IPS DF 19.7 (cell line): ENCODE measurements at regions not wholly inside any gene's neighbourhood (a gene's known extent, or its start where the extent isn't known, plus 50 kb on each side); places are given as distances from the start of the nearest gene placed in this dataset.

Source experiments
- DNase-seq: peaks from one replicate; pipeline ENCODE4 v3.0.0-alpha.2; 2013; ENCODE audit warnings: low read depth, low spot score

DNA sequence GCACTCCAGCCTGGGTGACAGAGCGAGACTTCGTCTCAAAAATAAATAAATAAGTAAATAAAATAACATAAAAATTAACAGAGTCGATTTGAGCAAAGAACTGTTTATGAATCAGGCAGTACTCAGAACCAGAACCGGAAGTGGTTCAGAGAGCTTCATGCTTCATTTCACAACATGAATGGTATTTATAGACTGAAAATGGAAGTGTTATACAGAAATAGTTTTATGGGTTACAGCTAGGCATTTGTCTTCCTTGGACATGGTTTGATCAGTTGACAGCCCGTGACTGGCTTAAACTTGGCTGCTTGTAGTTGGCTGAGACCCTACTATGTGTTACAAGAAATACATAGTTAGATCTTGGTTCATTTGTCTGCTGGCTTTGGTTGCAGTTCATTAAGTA is 216.0 kb upstream of the MCTP2 start:
- no peak for DNase-seq

DNA sequence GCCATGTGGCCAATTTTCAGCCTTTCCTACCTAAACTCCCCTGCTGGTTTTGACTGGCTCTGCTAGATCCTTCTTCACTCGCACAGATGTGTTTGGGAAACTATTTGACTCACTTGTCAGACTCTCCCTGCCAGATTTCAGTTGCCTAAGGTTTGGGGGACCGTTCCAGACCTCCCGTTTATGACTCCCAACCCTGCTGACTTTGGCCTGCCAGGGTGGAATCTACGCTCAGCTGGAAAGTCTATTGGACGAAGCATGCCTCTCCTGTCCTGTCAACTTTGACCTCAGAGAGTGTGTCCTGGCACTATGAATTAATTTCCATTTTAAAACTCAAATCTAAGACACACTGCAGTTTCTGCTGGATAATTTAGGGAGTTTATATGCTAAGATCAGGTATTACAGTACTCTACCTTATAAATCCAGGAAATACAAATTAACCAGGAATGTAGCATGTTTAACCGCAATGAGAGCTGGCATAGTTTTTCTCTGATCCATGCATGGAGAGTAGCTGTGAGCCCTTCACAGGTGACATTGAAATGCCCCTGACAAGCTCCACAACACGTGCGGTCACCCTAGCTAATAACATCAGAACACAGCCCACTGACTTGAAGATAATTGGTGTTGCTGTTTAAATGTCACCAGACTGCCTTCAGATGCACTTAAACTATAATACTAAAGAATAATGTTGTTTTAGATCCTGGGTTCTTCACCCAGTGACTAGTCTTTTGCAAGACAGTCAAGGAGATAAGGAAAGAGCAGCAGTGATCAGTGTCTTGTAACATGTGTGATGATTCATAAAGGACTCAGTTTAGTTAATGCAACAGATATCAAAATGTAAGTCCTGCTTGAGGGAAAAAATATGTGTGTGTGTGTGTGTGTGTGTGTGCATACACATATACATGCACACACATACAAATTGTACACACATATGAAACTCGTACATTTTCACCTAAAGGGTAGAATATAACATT is 223.0 kb upstream of the MCTP2 start:
- DNase-seq, result no peak

DNA sequence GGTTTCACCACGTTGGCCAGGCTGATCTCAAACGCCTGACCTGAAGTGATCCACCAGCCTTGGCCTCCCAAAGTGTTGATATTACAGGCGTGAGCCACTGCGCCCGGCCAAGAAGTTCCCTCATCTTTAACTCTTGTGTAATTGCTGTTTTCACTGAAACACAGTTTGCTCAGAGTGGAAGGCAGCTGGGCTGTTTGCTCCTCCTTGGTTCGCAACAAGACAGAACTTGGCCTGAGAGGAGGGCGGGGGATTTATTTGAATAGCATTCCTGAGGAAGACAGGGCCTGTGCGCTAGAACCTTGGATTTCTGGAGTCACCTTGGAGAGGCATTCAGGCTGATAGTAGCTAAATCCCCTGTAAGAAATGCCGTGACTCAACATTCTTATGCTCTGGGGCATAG is 226.7 kb upstream of the MCTP2 start:
- DNase-seq, result no peak

DNA sequence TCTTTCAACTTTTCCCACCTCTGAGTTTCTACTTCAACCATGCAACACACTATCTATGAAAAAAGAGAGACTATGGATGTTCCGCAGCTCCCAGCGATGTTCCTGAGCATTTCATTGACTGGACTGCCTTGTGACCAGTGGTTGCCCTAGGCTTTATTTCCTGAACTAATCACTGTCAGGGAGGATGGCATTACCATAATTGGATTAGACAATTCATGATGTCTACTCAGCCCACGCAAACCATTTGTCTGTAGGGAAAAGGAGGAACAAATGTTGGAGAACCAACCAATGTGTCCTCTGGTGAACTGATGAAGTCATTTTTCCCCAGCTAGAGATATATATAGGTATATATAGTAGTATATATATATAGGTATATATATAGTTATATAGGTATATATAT is 229.3 kb upstream of the MCTP2 start:
- DNase-seq, result no peak

DNA sequence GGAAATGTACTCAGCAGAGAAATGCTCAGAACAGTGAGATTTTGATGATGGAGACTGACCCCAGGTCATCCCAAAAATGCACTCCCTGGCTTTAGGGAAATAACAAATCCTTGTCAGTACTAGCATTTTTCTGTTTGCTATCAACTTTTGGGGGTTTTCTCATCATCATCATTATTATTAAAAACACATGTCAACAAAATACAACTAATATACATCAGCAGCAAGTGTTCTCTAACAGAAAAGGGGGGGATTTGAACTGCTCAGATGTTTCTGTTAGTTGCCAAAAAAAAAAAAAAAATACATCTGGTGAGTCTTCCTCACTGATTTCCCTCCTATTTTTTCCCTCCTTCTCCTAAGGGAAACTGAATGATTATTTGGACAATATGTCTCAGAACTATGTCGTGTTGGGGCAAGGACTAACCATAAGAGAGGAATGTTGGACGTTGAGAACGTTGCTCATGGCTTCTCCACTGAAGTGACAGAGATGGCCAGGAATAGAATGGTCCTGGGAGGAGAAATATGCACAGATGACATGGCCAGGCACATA is 230.0 kb upstream of the MCTP2 start:
- no peak for DNase-seq

DNA sequence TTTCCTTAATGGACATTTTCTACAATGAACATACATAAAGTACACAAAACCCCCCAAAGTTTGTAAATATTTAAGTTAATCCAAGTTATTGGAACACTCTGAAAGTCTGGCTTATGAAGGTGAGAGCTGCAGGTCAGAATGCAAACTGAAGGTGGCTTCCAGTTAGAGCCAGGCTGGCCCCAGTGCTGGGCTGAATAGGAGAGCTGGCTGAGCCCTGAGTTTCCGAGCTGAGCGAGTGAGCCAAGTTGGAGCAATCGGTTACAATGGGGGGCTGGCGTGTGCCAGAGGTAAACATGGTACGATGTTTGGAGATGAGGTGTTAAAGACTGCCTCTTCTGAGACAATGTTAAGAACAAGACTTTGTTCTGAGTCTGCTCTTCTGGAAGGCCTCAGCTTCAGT is 230.8 kb upstream of the MCTP2 start:
- DNase-seq, result no peak

DNA sequence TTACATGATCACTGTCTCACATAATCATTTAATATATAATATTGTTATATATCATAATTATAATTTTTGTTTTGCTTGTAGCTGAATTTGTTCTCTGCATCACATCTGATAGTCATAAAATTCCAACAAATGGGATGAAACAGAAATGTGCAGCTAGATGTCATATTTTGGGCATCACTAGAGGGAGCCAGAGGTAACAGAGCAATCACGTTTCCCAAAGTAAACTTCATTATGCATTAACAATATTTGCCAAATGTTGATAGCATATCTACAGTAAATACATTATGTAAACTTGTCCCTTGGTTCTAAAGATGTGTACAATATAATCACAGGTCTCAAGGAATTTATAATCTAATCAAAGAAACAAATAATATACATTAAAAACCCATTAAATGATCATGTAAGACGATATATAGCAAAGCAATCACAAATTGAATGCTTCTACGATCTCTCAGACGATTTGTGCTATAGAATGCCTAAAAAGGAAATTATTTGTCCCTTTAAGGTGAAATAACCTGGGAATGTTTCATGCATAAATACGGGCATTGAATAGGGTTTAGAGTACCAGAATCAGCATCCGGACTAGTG is 234.2 kb upstream of the MCTP2 start:
- DNase-seq, result no peak

DNA sequence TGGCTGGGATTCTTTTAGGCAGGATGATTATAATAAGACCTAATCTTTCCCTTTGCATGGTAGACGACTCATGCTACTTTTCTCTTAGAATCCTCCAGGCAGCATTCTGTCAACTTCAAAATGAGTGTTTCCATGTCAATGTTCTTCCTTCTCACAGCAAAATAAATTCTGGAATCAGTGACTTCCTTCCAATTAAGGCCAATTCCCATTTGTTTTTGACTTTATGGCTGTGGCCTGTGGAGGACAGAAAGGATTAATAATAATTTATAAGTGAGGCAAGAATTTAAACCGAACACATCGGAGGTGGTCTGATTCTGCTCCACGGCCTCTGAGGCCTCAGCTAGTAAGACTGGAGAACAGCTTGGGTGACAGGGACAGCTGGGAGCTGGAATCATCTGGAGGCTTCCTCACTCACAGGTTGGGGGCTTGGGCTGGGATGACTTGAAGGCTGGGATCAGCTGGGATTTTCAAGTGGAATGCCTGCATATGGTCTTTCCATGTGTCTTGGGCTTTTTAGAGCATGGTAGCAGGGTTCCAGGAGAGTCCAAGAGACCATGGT is 241.8 kb upstream of the MCTP2 start:
- DNase-seq, result no peak

DNA sequence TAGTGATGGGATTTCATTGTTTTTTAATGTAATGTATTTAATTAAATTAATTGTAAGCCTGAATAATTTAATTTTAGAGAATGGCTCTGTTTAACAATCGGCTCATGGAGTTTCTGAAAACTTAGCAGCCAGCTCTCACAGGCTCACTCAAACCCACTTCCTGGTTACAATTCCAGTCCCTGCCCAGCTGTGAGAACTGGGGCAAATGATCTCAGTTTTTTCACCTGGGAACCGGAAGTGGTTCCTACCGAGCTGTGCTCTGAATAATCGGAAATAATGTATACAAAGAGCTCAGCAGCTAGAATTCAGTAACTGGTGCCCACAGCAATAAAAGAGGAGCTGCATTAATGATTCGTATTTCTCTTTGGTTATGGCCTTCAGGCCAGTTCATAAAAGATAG is 244.3 kb upstream of the MCTP2 start:
- no peak for DNase-seq

DNA sequence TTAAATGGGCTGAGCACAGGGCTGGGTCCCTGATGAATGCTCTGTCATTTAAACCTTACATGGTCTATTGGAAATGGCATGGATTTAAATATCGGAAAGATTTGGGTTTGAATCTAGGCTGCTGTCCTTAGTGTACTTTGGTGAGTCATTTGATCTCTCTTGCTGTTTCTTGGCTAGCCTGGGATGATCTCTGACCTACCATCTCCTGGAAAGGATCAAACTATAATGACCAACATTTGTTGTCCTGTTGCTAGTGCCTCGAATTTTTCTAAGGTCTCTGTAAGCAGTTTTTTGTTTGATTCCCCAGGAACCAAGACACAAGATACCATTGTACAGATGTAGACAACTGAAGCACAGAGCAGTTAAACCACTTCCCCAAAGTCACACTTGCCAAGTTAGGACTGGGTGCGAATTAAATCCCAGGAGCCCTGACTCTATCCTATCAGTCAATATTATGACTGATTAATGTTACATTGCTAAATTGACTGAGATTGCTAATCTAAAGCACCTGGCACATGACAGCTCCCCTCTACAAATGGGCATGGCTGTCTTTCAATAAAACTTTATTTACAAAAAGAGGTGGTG is 244.9 kb upstream of the MCTP2 start:
- DNase-seq, result no peak

DNA sequence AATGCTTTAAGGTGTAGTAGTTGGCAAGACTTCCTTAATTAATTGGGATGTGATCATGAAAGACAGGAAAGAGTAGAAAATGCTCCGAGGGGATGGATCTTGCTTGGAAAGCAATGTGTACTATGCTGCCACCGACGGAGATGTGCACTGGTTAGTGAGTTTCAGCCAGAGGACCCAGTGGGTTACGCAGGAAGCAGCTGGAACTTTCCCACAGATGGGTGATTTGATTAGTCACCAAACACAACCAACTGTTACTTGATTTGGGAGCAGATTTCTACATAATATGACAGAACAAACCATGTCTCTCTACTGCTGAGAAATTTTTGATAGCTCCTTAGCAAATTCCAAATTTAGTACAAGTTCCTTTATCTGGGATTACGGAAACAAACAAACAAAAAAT is 245.4 kb upstream of the MCTP2 start:
- DNase-seq, result no peak

DNA sequence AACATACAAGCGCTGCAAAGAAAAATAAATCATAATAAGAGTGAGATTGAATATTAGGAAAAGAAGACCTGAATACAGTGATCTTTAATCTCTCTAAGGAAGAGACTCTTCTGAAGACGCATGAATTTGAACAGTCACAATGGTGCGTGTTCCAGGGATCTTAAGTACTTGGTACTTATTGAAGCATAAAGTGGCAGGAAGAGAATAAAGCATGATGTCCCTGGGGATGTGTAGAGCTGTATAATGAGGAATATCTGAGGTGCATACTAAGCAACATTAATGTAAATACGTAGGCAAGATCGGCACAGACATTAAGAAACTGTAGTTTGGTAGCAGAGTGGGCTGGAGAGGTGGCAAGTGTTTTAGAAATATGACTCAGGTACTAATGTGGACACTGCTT is 246.2 kb upstream of the MCTP2 start:
- DNase-seq, result no peak

DNA sequence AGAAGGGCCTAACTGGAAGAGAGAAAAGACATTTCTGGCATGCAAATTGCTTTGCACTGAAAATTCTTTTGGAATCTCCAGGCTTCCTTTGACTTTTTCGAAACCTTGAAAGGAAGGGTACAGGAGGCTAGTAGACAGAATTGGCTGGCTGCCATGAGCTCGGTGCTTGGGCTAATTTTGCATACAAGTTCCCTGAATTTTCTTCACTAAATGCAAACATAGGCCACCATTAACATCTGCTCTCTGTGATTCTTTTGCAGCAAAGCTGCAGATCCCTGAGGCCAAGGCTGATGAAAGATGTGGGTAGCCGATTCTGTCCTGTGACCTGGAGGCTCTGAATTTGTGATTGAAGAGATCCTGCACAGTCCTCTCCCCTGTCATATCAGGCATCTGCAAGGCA is 247.8 kb upstream of the MCTP2 start:
- no peak for DNase-seq

DNA sequence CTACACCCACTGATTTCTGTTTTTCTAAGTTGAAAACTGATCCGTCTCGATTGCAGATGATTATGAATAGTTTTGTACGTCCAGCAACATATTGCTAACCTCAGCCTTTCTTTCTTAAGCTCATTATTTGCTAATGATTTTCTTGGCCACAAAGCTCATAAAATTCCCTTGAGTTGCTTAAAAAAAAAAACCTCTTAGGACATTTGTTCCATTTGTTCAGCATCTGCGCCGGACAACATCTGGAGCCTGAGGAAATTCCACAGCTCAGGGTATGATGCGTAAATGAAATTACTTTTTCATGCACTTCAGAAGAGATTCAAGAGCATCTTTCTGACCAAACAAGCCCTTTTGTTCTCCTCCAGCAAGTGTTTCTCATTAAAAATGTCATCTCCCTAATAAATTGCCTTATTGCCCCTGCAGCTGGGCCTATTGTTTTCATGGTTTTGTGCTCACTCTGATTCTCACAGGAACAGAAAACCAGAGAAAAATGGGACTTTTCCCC is 249.1 kb upstream of the MCTP2 start:
- no peak for DNase-seq

DNA sequence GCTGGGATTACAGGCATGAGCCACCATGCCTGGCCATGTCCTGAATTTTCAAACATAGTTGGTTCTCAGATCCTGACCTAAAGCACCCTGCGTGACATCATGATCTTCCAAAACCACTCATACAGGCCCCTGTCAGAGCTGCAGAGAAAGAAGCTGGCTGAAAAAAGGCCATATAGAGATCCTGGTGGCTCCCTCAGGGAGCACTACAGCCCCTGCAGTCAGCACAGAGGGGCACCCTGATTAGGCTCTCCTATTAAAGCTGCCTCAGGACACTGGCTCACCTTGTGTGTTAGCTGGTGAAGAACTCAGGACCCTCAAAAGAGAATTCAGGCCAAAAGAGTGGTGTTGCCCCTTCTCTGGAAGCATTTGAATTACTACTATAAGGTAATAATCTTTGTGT is 249.7 kb upstream of the MCTP2 start:
- DNase-seq, result no peak

DNA sequence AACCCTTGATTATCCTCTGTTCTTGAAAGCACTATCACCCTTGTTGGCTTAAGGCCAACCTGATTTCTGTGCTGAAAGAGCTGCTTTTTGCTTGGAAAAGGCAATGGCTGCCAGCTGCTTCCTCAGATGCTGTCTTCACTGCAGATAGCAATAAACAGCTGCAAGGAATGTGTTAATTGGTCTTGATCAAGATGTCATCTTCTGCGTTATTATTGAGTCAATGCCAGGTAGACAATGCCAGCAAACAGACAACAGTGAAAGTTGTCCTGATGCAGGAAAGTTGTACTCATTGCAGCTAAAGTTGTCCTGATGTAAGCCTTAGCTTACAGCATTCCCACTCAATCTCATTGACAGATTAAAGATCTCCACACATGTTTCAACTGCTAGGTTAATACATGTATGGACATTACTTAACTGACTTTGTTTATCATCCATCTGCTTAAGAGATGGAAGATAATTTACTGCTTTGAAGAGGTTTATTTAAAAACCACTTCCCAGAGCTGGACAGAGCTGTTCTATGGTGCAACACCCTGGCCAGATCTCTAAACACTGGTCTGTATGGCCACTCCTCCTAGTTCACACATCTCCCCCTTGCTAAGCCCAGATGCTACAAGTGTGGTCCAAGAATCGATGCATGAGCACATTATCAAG is 251.0 kb upstream of the MCTP2 start:
- no peak for DNase-seq

DNA sequence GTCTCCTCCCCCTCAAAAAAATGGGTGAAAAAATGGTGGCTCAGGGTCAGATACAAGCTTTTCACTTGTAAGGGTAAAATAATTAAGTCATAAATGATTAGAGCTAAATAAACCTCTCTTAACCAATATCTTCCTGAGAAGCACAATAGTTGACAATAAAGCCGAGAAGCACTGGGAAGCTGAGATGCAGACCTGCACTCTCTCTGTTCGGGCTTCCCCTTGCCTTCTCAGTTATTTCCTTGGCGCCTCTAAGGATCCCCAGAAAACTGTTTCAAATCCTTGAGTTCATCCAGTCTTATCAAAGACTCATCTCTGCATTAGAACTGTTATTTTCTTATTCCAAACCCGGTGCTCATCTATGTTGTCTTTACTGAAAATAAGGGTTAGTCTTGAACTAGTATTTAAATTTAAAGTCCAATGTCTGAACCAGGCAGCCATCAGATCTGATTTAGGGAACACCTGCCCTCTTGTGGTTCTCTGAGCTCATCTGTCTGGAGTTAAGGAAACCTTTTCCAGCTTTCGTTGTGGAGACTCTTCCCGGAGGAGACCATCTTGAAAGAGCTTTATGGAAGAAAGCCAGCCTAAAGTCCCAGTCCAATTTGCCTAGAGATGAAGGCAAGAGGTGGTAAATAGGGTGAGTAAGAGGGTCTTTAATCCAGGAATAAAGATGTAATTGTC is 256.4 kb upstream of the MCTP2 start:
- peak; percentile 30 for DNase-seq

DNA sequence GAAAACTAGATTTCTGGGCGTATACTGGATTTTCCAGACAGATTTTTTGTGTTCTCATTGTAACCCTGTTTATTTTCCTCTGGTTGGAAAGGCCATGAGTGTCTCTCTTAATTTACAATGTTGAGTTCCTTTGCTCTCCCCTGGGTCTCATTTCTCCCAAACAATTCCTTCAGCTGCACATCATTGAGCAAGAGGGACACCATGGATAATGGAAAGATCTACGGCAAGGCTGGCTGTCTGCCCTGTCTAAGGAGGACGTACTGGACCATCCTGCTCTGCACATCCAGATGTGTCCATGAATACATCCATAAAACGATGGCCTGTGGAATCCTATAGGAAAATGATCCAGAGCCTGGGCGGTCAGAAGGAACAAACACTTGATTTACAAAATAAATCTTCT is 258.1 kb upstream of the MCTP2 start:
- DNase-seq, result no peak

DNA sequence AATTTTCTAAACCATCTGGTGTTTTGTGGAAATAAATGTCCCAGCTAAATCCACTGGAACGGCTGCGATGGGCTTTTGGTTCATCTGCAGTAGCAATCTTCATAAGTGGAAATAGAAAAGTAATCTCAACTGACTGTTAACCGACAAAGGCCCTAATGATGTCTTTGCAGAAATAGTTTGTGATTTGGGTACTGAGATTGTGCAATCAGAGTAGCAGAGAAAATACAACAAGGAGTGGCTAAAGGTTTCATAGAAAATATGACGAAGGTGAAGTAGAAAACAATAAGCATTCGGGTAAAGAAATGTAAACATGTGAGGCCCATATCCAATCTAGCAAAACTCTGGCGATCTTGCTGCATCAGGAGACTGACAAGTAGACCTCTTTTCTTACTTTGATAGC is 262.6 kb upstream of the MCTP2 start:
- no peak for DNase-seq

DNA sequence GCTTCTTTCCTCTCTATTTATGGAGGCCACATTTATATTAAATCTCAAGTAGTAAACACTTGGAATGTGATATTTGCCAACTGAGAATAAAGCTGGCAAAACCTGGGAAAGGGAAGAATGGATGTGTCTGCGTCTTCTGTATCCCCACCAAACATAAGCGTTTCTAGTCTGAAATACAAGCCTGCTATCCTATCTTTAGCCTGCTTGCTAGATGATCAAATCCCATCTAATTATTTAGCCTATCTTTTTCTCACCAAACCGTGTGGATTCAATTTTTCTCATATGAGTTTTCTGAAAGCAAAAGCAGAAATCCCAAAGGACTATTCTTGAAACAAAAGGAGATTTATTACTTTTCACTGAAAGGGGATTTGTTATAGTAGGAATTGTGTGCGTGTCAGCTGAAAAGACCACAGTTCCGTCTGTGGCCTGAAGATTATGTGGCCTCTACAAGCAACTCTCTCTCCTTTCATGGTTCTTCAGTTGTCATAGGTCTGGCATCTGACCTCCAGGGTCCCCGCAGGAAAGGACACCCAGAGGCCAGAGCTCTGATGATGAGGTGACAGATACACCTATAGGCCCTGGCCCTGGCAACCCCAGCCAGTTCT is 266.0 kb upstream of the MCTP2 start:
- no peak for DNase-seq
